Hematopoietic multipotent progenitor cell (in vitro differentiated cells): ENCODE measurements at regions not wholly inside any gene's neighbourhood (a gene's known extent, or its start where the extent isn't known, plus 50 kb on each side); places are given as distances from the start of the nearest gene placed in this dataset. TPM values are rescaled to one million over a fixed set of nuclear protein-coding genes. Genes with fewer than 3 reads are reported as not detected.
"Not testable (repeated sequence)": the region's sequence is repeated elsewhere in the genome, so short reads cannot be mapped to it uniquely, and the experiment has no call there.

Experiments
- DNase-seq, 3 donors: peaks; one replicate each; pipeline ENCODE4 v3.0.0-alpha.2; 2011 to 2015; ENCODE audit warnings: low read depth in 2 of 3, low spot score in 2 of 3
- small RNA-seq: library from RNA; depleted of rRNA; stranded (forward); fragments of <200 nt; gene quantifications from one replicate; pipeline ENCODE3, GENCODE V24; 2012

- not testable (repeated sequence) for DNase-seq
Measured at GRCh38 chr15:84534561-84535235, 66.1 kb upstream of the ZSCAN2 start.

- not testable (repeated sequence) for DNase-seq
Measured at GRCh38 chr15:84536181-84536580, 64.6 kb upstream of the ZSCAN2 start.

- not testable (repeated sequence) for DNase-seq
Measured at GRCh38 chr15:84544586-84544985, 56.2 kb upstream of the ZSCAN2 start.

GRCh38 chr15:84547150-84547549 lies 53.7 kb upstream of the ZSCAN2 start:
- DNase-seq = peak in 1 of 3 donors; percentile 43

GRCh38 chr15:84550503-84550902 lies 50.3 kb upstream of the ZSCAN2 start:
- DNase-seq = not testable (repeated sequence)

Small RNA genes in the stretch of these regions (small RNA-seq; reads per million reads assigned to genes)
- gene AC048382.3 = not detected
- gene CSPG4P5 = not detected
- gene RF00017 = not detected
- gene RN7SL417P = not detected
